Fibroblast of mammary gland (primary cell): ENCODE measurements at regions not wholly inside any gene's neighbourhood (a gene's known extent, or its start where the extent isn't known, plus 50 kb on each side); places are given as distances from the start of the nearest gene placed in this dataset.
A peak's percentile ranks its signal among the peaks of the same experiment; 100 is the strongest.
"Not testable (repeated sequence)": the region's sequence is repeated elsewhere in the genome, so short reads cannot be mapped to it uniquely, and the experiment has no call there.

Experiments used
- DNase-seq: peaks from one replicate; pipeline ENCODE4 v3.0.0-alpha.2; 2010; ENCODE audit warnings: low read depth
- H3K4me3 ChIP-seq: 2 replicates; pipeline ENCODE4 v1.5.1; 2011; ENCODE audit warnings: low read depth, mild to moderate bottlenecking, low read length, moderate library complexity; ENCODE audit not compliant: control insufficient read depth
- CTCF ChIP-seq: conservative IDR thresholded peaks from 2 replicates; pipeline ENCODE4 v1.5.1; 2011; ENCODE audit warnings: low read depth, low read length, inconsistent platforms; ENCODE audit not compliant: control insufficient read depth, insufficient read depth

GRCh38 chr1:224053456-224053855 is 60.5 kb upstream of the FBXO28 start:
- H3K4me3 ChIP-seq: no peak overlapping the region
- no peak for TF ChIP-seq CTCF
- no peak for DNase-seq

DNA sequence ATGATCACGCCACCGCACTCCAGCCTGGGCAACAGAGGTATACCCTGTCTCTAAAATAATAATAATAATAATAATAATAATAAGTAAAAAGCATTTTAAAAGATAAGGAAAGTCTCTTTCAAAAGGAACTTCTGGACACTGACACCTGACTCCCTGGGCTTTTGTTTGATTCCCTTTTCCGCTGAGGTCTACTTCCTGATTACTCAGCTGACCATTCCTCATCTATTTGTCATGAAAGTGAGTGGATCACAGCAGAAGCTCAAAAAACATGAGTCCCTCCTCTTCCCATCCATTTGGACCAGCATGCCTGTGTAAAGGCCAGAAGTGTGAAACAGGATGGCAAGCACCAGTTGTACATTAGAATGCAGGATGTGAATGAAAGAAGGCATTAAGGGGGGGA is 61.1 kb upstream of the FBXO28 start:
- TF ChIP-seq CTCF: no peak
- H3K4me3 ChIP-seq: no peak overlapping the region
- DNase-seq: peak; percentile 73

DNA sequence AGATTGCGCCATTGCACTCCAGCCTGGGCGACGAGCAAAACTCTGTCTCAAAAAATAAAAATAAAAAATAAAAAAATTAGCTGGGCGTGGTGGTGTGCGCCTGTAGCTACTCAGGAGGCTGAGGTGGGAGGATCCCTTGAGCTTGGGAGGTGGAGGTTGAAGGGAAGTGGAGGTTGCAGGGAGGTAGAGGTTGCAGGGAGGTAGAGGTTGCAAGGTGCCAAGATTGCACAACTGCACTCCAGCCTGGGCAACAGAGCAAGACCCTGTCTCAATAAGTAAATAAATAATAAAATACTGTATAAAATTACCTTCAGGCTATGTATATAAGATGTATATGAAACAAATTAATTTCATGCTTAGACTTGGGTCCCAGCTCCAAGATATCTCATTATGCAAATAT is 62.1 kb upstream of the FBXO28 start:
- not testable (repeated sequence) for DNase-seq, H3K4me3 ChIP-seq

- no peak for DNase-seq
- H3K4me3 ChIP-seq: no peak overlapping the region
- TF ChIP-seq CTCF: no peak
Observed at GRCh38 chr1:224051086-224051406, 62.9 kb upstream of the FBXO28 start.

- peak; percentile 53 for DNase-seq
Observed at GRCh38 chr1:224047538-224047937, 66.4 kb upstream of the FBXO28 start.

GRCh38 chr1:224045556-224045955 is 68.4 kb upstream of the FBXO28 start:
- no peak for DNase-seq
- no peak for TF ChIP-seq CTCF
- H3K4me3 ChIP-seq: no peak overlapping the region

More at GRCh38 chr1:224047538-224047937, 66.4 kb upstream of the FBXO28 start:
- no peak for TF ChIP-seq CTCF
- H3K4me3 ChIP-seq: no peak overlapping the region

DNA sequence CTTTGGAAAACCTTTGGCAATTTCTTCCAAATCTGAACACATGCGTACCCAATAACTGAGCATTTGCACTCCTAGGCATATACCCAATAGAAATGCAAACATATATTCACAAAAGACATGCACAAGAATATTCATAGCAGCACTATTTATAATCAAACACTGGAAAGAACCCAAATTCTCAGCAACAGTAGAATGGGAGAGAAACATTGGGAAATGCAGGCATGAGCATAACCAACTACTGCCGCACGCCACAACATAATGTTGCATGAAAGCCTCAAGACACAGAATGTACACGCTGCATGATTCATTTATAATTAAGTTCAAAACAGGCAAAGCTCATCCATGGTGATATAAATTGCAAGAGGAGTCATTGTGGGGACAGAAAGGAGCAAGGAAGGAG is 69.5 kb upstream of the FBXO28 start:
- H3K4me3 ChIP-seq: no peak overlapping the region
- no peak for TF ChIP-seq CTCF
- no peak for DNase-seq

- no peak for TF ChIP-seq CTCF
- H3K4me3 ChIP-seq: no peak overlapping the region
- DNase-seq: no peak
Observed at GRCh38 chr1:224042557-224043118, 71.3 kb upstream of the FBXO28 start.
